ENCODE measurements at regions not wholly inside any gene's neighbourhood (a gene's known extent, or its start where the extent isn't known, plus 50 kb on each side); places are given as distances from the start of the nearest gene placed in this dataset.

GRCh38 chr5:54772684-54773083 lies 212.7 kb downstream of the ESM1 start:
- no peak for DNase-seq

GRCh38 chr5:54772231-54772630 lies 213.2 kb downstream of the ESM1 start:
- DNase-seq = no peak

DNA sequence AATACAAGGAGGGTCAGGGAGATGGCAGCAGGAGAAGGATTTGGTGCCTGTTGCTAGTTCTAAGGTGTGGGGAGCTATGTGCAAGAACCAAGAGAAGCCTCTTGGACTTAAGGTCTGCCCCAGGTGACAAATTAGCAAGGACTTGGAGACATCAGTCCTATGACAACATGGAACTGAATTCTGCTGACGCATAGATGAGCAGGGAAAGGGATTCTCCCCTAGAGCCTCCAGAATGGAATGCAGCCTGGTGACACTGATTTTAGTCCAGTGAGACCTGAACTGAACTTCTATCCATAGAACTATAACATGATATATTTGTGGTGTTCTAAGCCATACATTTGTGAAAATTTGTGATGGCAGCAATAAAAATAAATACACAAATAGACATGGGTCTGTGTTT lies 215.6 kb downstream of the ESM1 start:
- no peak for DNase-seq

GRCh38 chr5:54769072-54769471 lies 216.3 kb downstream of the ESM1 start:
- DNase-seq = no peak

DNA sequence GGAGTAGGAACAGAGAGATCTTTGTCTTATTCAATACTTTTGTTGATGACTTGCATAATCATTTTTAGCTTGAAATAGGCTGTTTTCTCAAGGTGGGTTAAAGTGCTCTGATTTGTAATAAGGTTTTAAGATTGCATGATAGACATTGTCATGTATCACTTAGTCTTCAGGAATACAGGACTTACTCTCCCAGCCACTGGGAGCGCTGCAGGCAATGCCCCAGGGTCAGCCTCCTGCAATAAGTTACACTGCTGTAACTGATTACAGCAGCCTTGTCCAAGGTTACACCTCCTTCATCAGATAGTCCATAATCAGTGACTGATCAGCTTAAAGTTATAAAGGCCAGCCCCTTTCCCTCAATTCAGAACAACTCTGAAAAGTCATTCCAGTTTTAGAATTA lies 218.6 kb downstream of the ESM1 start:
- no peak for DNase-seq

DNA sequence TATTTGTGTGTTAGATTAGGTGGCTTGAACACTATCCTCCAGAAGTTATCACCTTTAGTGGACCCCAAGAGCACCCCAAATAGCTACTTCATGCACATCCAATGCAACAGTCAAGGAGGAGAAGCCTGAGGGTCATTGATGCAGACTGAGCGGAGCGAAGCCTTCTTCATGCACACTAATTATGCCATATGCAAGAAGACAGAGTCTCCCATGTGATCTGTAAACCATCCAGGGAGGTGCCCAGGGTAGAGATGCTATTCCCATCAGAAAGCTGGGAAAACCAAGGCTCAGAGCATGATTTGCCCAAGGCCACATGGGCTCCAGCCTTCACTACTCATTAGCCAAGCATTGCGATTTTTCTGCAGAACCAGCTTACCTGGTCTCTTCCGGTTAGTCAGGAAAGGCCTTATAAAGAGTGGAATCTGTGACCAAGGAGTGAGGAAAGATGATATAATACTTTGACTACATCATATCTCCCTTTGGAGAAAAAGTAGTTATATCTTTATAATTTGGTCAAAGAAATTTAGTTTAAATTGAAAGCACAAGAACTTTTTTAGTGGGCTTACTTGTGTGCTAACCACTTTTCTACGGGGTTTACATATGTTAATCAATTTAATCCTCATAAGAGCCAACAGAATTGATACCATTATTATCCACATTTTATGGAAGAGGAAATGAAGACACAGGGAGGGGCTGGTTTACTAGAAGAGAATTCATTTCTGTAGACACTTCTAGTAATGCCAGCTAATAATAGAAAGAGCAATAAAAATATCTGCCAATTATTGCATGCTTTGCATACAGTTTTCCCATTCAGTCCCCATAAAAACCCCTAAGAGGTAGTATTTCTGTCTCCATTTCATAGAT lies 220.0 kb downstream of the ESM1 start:
- DNase-seq = no peak

DNA sequence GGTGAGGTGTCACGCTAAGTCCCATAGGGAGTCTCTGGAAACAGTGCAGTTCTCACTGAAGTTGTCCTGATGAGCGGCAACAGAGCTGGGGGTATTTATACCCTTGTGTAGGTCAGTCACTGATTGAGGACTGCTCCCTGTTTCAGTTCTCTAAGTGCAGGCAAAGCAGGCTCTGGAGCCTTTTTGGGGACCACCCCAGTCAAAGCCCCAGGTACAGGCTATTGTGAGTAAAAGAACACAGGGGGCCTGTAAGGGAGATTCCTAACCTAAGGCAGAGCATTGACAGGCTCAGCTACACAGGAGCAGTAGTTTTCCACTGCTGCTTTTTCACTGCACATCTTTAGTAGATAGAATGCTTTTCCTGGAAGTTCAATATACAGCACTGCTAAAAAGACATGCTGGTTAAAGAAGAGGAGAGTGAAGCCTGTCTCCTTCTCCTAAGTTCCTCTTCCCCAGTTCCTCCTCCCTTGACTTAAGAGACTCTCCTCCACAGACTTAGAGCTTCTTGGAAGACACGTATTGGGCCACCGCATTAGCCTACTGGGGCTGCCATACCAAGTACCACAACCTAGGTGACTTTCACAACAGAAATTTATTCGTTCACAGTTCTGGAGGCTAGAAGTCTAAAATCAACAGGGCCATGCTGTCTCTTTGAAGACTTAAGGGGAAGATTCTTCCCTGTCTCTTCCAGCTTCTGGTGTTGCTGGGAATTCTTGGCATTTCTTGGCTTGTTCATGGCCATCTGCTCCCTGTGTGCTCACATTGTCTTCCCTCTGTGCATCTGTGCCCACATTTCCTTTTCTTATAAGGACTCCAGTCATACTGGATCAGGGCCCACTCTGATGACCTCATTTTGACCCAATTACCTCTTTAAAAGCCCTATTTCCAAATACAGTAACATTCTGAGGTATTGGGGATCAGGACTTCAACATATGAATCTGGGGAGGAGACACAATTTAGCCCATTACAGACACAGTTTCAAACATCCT lies 221.0 kb downstream of the ESM1 start:
- peak in 1 of 3 donors; percentile 9 for DNase-seq

DNA sequence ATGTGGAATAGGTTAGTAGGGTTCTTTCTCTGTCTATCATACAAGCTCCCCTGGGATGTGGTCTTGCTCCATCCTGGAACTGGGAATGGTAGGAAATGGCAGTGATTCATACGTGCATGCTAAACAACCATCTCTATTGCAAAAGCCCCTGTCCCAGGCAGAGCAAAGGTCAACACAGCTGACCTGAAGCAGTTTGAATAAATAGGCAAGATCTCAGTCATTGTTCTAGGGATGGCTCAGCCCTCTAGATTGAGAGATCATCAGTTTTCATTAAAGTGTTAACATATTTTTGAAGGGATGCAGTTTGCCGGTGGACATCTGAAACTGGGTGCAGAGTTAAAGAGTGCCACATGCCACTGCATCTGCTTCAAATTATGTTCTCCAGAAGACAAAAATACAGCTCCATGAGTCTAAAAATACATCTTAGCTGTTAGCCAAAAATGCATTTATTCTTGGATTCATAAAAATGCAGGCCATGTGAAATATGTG lies 224.1 kb downstream of the ESM1 start:
- peak in 1 of 3 donors; percentile 95 for DNase-seq

- peak in 1 of 3 donors; percentile 19 for DNase-seq
Observed at GRCh38 chr5:54760182-54760935, 225.0 kb downstream of the ESM1 start.

DNA sequence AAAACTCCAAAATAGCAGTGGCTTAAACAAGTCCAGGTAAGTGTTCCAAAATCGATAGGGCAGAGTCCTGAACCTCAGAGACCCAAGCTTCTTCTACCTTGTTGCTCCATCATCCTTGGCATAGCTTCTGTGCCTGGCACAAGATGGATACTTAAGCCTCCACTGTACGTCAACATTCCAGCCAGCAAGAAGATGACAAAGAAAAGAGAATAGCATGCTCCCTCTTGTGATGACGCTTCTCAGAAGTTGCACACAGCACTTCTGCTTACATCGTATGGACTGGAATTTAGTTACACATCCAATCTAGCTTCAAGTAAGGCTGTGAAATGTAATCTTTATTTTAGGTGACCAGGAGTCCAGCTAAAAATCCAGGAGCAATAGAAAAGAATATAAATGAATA lies 227.4 kb downstream of the ESM1 start:
- DNase-seq = peak in 1 of 3 donors; percentile 62

- no peak for DNase-seq
Observed at GRCh38 chr5:54757541-54757940, 227.9 kb downstream of the ESM1 start.

DNA sequence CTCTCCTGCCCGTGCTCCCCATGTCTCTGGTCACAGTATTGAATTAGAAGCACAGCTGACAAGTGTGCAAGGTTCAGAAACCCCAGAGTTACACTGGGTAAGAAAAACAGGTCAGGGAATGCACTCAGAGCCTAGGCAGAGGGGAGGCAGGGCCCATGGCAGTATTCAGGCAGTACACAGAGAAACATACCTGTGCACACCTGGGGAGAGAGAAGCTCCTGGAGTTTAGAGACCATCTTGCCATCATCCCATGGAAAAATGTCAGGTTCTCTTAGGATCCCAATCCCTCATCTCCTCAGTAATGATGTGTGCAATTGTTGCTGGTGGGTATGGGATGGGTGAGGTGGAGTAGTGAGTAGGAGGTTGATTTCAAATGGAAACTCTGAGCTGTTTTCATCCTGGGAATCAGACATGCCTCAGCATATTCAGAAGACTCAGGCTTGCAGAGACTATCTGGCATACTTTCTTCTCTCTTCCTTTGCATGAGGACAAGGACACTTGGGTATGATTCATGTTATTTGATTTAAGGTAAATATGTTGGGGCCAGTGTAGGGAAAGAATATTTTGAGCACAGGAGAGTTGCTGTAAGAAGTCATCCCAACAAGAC lies 228.5 kb downstream of the ESM1 start:
- no peak for DNase-seq

- DNase-seq = no peak
Observed at GRCh38 chr5:54756301-54756700, 229.1 kb downstream of the ESM1 start.

DNA sequence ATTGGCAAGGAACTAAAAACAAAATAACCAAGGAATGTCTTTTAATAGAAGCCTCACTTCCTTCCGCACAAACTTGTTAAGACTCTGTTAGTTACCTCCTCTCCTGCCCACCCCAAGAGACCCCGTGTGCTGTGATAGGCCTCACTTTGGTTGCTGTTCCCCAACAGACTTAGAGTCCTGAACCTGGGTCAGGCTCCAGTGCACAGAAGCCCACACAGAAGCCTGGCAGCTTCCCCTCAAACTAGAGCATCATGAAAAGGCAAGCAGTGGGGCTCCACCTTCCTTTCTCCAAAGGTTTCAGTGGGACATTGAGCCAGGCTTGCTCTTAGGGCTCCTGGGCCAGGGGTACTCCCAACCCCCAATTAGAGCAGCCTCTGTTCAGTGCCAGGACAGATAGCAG lies 230.5 kb downstream of the ESM1 start:
- DNase-seq = no peak

DNA sequence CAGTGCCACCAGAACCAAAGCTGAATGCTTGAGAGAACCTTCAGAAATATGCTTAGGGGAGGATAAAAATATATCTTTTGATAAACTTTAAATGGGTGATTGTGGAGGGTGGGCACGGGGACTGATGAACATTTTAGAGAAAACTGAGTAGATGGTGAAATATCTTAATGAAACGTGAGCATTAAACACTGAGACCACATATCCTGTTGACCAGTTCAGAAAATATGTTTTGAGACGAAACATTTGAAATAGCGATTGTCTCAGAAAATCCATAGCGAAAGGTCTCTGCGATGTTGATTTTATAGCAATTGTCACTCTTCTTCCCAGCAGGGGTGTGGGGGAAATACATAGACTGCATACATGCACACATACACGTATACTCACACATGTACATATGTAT lies 231.0 kb downstream of the ESM1 start:
- DNase-seq = no peak

DNA sequence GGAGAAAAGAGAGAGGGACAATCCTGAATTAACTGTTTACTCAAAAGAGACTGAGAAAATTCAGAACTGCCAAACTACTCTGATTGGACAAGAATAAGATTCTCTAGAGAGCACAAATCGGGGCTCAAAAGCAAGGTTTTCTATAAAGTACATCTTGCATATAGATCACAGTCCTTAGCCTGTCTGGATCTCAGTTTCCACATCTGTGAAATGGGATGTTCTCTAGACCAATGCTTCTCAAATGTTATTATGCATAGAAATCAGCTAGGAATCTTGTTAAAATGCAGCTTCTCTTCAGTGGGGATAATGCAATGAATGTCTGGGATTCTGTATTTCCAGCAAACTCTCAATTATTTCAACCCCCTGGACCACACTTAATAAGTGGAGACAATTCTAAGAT lies 231.6 kb downstream of the ESM1 start:
- no peak for DNase-seq

DNA sequence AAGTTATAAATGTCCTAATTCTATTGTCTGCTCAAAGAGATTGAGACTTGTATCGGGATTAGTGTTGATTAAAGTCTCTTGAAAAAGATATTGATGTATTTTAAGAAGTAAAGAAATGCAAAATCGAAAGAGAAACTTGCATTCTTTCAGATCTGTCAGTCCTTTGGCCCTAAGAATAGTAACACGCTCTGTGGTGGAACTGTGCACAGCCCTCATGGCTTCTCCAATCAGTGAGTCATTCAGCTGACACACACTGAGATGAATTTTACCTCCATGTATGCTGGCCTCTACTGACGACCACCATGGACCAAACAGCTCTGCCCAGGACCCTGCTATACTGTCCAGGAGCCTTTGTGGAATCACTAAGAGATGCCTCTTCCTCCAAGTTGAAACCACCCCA lies 232.4 kb downstream of the ESM1 start:
- DNase-seq = peak in 1 of 3 donors; percentile 52

DNA sequence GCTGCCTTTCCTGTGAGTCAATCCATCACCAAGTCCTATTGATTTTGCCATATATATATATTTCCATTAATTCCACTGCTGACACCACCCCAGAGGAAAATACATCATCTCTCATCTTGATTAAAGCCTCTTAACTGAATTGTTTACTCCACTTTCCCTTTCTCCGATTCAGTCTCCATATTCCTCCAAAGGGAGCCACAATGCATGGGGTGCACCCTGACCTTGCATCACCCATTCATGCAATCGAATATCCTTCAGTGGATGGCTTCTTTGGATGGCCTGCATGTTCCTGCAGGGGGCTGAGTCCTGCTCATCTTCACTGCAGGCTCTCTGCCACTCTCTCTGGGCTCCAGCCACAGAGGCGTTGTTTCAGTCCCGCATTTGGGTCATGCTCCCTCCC lies 231.0 kb downstream of the SNX18 start:
- DNase-seq = no peak

- DNase-seq = no peak
Observed at GRCh38 chr5:54746777-54747398, 229.3 kb downstream of the SNX18 start.

- DNase-seq = no peak
Observed at GRCh38 chr5:54746346-54746745, 228.8 kb downstream of the SNX18 start.

DNA sequence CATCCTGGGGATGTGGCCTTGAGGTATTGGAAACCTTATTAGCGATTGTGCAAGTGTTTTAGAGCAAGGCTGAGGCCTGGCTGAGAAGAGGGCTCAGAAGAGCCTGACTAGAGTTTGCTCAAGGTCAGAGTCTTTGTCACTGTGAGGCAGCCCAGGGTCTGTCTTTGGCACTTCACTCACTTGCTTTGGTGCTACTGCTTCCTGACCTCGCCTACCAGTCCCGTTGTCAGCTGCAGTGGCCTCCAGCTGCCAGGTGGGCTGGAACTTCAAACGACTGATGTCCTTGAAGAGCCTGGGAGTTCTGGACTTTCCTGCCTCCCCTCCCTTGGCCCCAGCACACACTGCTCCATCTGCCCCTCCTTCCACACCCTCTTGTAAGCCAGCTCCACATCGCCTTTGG lies 228.0 kb downstream of the SNX18 start:
- DNase-seq = no peak
